ENCODE measurements at regions not wholly inside any gene's neighbourhood (a gene's known extent, or its start where the extent isn't known, plus 50 kb on each side); places are given as distances from the start of the nearest gene placed in this dataset.

DNA sequence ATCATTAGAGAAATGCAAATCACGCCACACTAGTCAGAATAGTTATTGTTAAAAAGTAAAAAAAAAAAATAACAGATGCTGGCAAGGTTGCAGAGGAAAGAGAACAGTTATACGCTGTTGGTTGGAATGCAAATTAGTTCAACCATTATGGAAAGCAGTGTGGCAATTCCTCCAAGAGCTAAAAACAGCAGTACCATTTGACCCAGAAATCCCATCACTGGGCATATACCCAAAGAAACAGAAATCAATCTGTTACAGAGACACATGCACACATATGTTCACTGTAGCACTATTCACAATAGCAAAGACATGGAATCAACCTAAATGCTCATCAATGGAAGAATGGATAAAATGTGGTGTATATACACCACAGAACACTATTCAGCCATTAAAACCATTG, 388.7 kb upstream of the FMR1 start:
- H3K79me2 ChIP-seq (ENCODE audit: insufficient read depth) = no peaks in the 10 kb centered on the region
- CTCF ChIA-PET = no interaction called here

More for the DNA sequence above, 388.7 kb upstream of the FMR1 start:
- Histone ChIP-seq H3K9me2 (no peaks in the 10 kb centered on the region), H3K9ac (no peak overlapping the region), H3K4me2 (no peak overlapping the region), H4K20me1 (ENCODE audit: insufficient read depth) (no peaks in the 10 kb centered on the region), H3K27me3 (ENCODE audit: insufficient read depth) (no peaks in the 10 kb centered on the region), H3K4me3 (ENCODE audit: low read depth in 2 of 2, low read length in 1 of 2) (no peak overlapping the region), H3F3A (replicated peaks; ENCODE audit: insufficient read depth) (no peaks in the 10 kb centered on the region), H3K4me1 (ENCODE audit: control insufficient read depth in 1 of 2, insufficient read depth in 2 of 2, low read depth in 1 of 2, low read length in 1 of 2) (no peaks in the 10 kb centered on the region), H3K27ac (ENCODE audit: low read depth in 2 of 2, low read length in 1 of 2) (no peak overlapping the region), H2AFZ (ENCODE audit: low read depth) (no peak overlapping the region), H3K9me3 (no peaks in the 10 kb centered on the region), H3K36me3 (replicated peaks in 1 of 2; ENCODE audit: control insufficient read depth in 1 of 2, insufficient read depth in 2 of 2, low read length in 1 of 2) (no peaks in the 10 kb centered on the region)
- POLR2A ChIA-PET = no interaction called here
- TF ChIP-seq, protein P1, sequence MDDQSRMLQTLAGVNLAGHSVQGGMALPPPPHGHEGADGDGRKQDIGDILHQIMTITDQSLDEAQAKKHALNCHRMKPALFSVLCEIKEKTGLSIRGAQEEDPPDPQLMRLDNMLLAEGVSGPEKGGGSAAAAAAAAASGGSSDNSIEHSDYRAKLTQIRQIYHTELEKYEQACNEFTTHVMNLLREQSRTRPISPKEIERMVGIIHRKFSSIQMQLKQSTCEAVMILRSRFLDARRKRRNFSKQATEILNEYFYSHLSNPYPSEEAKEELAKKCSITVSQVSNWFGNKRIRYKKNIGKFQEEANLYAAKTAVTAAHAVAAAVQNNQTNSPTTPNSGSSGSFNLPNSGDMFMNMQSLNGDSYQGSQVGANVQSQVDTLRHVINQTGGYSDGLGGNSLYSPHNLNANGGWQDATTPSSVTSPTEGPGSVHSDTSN (IDR thresholded peaks at IDR 0.05) = no peak
- TF ChIP-seq RFX5 (IDR thresholded peaks at IDR 0.05; ENCODE audit: low read length) (no peak), TAF1 (IDR thresholded peaks at IDR 0.05; ENCODE audit: borderline replicate concordance, low read depth, low read length) (no peak), NFIC (IDR thresholded peaks at IDR 0.05; ENCODE audit: borderline replicate concordance) (no peak), EP300 (IDR thresholded peaks at IDR 0.05; ENCODE audit: borderline replicate concordance in 1 of 2, low read depth in 1 of 2, low read length in 1 of 2) (no peak), FOXJ3 (CRISPR knock-in tag; IDR thresholded peaks at IDR 0.05) (no peak), TCF12 (IDR thresholded peaks at IDR 0.05) (no peak), MEF2A (IDR thresholded peaks at IDR 0.05; ENCODE audit: borderline replicate concordance, low read depth) (no peak), EZH2phosphoT487 (IDR thresholded peaks at IDR 0.05; ENCODE audit: borderline replicate concordance, low read depth) (no peak), SIN3A (IDR thresholded peaks at IDR 0.05; ENCODE audit: borderline replicate concordance, low read depth, low read length) (no peak), FOXM1 (IDR thresholded peaks at IDR 0.05; ENCODE audit: low read depth) (no peak), ELF1 (IDR thresholded peaks at IDR 0.05) (no peak)
- TF ChIP-seq, protein P2, sequence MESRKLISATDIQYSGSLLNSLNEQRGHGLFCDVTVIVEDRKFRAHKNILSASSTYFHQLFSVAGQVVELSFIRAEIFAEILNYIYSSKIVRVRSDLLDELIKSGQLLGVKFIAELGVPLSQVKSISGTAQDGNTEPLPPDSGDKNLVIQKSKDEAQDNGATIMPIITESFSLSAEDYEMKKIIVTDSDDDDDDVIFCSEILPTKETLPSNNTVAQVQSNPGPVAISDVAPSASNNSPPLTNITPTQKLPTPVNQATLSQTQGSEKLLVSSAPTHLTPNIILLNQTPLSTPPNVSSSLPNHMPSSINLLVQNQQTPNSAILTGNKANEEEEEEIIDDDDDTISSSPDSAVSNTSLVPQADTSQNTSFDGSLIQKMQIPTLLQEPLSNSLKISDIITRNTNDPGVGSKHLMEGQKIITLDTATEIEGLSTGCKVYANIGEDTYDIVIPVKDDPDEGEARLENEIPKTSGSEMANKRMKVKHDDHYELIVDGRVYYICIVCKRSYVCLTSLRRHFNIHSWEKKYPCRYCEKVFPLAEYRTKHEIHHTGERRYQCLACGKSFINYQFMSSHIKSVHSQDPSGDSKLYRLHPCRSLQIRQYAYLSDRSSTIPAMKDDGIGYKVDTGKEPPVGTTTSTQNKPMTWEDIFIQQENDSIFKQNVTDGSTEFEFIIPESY (IDR thresholded peaks at IDR 0.05; ENCODE audit: borderline replicate concordance, low read depth) = no peak
- TF ChIP-seq, protein P3, sequence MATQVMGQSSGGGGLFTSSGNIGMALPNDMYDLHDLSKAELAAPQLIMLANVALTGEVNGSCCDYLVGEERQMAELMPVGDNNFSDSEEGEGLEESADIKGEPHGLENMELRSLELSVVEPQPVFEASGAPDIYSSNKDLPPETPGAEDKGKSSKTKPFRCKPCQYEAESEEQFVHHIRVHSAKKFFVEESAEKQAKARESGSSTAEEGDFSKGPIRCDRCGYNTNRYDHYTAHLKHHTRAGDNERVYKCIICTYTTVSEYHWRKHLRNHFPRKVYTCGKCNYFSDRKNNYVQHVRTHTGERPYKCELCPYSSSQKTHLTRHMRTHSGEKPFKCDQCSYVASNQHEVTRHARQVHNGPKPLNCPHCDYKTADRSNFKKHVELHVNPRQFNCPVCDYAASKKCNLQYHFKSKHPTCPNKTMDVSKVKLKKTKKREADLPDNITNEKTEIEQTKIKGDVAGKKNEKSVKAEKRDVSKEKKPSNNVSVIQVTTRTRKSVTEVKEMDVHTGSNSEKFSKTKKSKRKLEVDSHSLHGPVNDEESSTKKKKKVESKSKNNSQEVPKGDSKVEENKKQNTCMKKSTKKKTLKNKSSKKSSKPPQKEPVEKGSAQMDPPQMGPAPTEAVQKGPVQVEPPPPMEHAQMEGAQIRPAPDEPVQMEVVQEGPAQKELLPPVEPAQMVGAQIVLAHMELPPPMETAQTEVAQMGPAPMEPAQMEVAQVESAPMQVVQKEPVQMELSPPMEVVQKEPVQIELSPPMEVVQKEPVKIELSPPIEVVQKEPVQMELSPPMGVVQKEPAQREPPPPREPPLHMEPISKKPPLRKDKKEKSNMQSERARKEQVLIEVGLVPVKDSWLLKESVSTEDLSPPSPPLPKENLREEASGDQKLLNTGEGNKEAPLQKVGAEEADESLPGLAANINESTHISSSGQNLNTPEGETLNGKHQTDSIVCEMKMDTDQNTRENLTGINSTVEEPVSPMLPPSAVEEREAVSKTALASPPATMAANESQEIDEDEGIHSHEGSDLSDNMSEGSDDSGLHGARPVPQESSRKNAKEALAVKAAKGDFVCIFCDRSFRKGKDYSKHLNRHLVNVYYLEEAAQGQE (IDR thresholded peaks at IDR 0.05; ENCODE audit: low read depth, low read length) = no peak
- TF ChIP-seq, protein P4, sequence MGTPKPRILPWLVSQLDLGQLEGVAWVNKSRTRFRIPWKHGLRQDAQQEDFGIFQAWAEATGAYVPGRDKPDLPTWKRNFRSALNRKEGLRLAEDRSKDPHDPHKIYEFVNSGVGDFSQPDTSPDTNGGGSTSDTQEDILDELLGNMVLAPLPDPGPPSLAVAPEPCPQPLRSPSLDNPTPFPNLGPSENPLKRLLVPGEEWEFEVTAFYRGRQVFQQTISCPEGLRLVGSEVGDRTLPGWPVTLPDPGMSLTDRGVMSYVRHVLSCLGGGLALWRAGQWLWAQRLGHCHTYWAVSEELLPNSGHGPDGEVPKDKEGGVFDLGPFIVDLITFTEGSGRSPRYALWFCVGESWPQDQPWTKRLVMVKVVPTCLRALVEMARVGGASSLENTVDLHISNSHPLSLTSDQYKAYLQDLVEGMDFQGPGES (IDR thresholded peaks at IDR 0.05; ENCODE audit: low read depth, low read length) = no peak
- no peak for DNase-seq
- 0% methylated on average over 2 of the region's 2 CpGs for WGBS (ENCODE audit: low lambda C conversion rate)

All from SK-N-SH (cell line).